Dermis microvascular lymphatic vessel endothelial cell (primary cell): ENCODE measurements at regions not wholly inside any gene's neighbourhood (a gene's known extent, or its start where the extent isn't known, plus 50 kb on each side); places are given as distances from the start of the nearest gene placed in this dataset.
A peak's percentile ranks its signal among the peaks of the same experiment; 100 is the strongest.

ENCODE experiments used
- DNase-seq, 2 donors: peaks; one replicate each; pipeline versions ENCODE4 v3.0.0 to v3.0.0-alpha.2; 2010; ENCODE audit warnings: low read depth in 2 of 2

GRCh38 chr11:109858152-109858551 lies 235.0 kb upstream of the ZC3H12C start:
- no peak for DNase-seq

GRCh38 chr11:109859045-109859724 lies 234.0 kb upstream of the ZC3H12C start:
- peak in 1 of 2 donors; percentile 33 for DNase-seq

GRCh38 chr11:109862835-109863234 lies 230.4 kb upstream of the ZC3H12C start:
- no peak for DNase-seq

GRCh38 chr11:109864151-109864661 lies 229.0 kb upstream of the ZC3H12C start:
- DNase-seq = no peak

- DNase-seq = peak in 1 of 2 donors; percentile 40
Observed at GRCh38 chr11:109864834-109865547, 228.2 kb upstream of the ZC3H12C start.

GRCh38 chr11:109865548-109866186 lies 227.5 kb upstream of the ZC3H12C start:
- DNase-seq = no peak

GRCh38 chr11:109867784-109868183 lies 225.4 kb upstream of the ZC3H12C start:
- DNase-seq = no peak

- DNase-seq = no peak
Observed at GRCh38 chr11:109869536-109869935, 223.7 kb upstream of the ZC3H12C start.

GRCh38 chr11:109870297-109870696 lies 222.9 kb upstream of the ZC3H12C start:
- no peak for DNase-seq

- DNase-seq = no peak
Observed at GRCh38 chr11:109877043-109877442, 216.1 kb upstream of the ZC3H12C start.

GRCh38 chr11:109884501-109884900 lies 208.7 kb upstream of the ZC3H12C start:
- DNase-seq = no peak

- no peak for DNase-seq
Observed at GRCh38 chr11:109885006-109885405, 208.2 kb upstream of the ZC3H12C start.

GRCh38 chr11:109892321-109892794 lies 200.8 kb upstream of the ZC3H12C start:
- DNase-seq = no peak

- DNase-seq = no peak
Observed at GRCh38 chr11:109894242-109894641, 198.9 kb upstream of the ZC3H12C start.

GRCh38 chr11:109898592-109898991 lies 194.6 kb upstream of the ZC3H12C start:
- no peak for DNase-seq

GRCh38 chr11:109902764-109903433 lies 190.3 kb upstream of the ZC3H12C start:
- no peak for DNase-seq

GRCh38 chr11:109911488-109911887 lies 181.7 kb upstream of the ZC3H12C start:
- peak in 1 of 2 donors; percentile 28 for DNase-seq

GRCh38 chr11:109914038-109914437 lies 179.2 kb upstream of the ZC3H12C start:
- peak in 1 of 2 donors; percentile 19 for DNase-seq

GRCh38 chr11:109914809-109915653 lies 178.2 kb upstream of the ZC3H12C start:
- DNase-seq = peak; percentile 15 to 91

GRCh38 chr11:109926941-109927340 lies 166.3 kb upstream of the ZC3H12C start:
- no peak for DNase-seq

GRCh38 chr11:109929308-109929707 lies 163.9 kb upstream of the ZC3H12C start:
- no peak for DNase-seq
